DOHH2 (cell line): ENCODE measurements at regions not wholly inside any gene's neighbourhood (a gene's known extent, or its start where the extent isn't known, plus 50 kb on each side); places are given as distances from the start of the nearest gene placed in this dataset.

Experiments used
- EZH2phosphoT487 ChIP-seq: fragments of 200-600 bp; sonication (generic); IDR thresholded peaks from 2 replicates; pipeline ENCODE4 v1.6.1; 2017; ENCODE audit warnings: borderline replicate concordance, mild to moderate bottlenecking, antibody characterized with exemption, low read length, moderate library complexity, mixed read lengths
- TF ChIP-seq, protein P1 (sequence below): fragments of 200-600 bp; sonication (generic); IDR thresholded peaks from one replicate; pipeline ENCODE4 v1.5.1; 2014; ENCODE audit warnings: antibody characterized with exemption, mild to moderate bottlenecking, low read depth, low read length; ENCODE audit not compliant: poor library complexity, severe bottlenecking

DNA sequence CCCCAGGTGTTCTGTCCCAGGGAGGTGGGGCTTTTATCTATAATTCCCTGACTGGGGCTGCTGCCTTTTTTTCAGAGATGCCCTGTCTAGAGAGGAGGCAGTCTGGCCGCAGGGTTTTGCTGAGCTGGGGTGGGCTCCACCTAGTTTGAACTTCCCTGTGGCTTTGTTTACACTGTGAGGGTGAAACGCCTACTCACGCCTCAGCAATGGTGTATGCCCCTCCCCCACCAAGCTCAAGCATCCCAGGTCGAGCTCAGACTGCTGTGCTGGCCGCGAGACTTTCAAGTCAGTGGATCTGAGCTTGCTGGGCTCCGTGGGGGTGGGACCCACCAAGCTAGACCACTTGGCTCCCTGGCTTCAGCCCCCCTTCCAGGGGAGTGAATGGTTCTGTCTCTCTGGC lies 124.3 kb downstream of the CENPF start:
- TF ChIP-seq, protein P1, sequence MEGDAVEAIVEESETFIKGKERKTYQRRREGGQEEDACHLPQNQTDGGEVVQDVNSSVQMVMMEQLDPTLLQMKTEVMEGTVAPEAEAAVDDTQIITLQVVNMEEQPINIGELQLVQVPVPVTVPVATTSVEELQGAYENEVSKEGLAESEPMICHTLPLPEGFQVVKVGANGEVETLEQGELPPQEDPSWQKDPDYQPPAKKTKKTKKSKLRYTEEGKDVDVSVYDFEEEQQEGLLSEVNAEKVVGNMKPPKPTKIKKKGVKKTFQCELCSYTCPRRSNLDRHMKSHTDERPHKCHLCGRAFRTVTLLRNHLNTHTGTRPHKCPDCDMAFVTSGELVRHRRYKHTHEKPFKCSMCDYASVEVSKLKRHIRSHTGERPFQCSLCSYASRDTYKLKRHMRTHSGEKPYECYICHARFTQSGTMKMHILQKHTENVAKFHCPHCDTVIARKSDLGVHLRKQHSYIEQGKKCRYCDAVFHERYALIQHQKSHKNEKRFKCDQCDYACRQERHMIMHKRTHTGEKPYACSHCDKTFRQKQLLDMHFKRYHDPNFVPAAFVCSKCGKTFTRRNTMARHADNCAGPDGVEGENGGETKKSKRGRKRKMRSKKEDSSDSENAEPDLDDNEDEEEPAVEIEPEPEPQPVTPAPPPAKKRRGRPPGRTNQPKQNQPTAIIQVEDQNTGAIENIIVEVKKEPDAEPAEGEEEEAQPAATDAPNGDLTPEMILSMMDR = no peak
- no peak for TF ChIP-seq EZH2phosphoT487
